VCaP (cell line): ENCODE measurements at regions not wholly inside any gene's neighbourhood (a gene's known extent, or its start where the extent isn't known, plus 50 kb on each side); places are given as distances from the start of the nearest gene placed in this dataset.
"Not testable (repeated sequence)": the region's sequence is repeated elsewhere in the genome, so short reads cannot be mapped to it uniquely, and the experiment has no call there.

ENCODE experiments used
- H3K27ac ChIP-seq: fragments of 450-650 bp; 2 replicates; pipeline ENCODE4 v1.5.1; 2017
- TF ChIP-seq, protein P1 (sequence below): fragments of 450-650 bp; conservative IDR thresholded peaks from 2 replicates; pipeline ENCODE4 v1.5.1; 2017; ENCODE audit warnings: mild to moderate bottlenecking, moderate library complexity

DNA sequence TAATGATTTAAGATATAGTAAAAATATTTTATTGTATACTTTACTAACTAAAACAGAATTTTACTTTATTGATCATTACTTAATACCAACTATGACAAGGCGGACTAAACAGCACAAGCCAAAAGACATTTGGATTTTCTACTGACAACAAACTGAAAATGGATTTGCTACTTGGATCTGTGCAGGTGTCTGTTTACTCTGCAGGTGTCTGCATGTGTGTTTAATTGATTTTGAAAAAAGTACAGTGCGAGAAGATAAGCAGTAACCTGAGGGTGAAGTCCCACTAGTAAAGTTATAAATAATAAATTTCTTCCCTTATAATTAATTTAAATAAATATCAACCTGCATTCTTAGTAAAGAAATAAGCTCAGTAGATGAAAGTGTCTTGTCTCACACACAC lies 696.8 kb upstream of the MBL2 start:
- no peak overlapping the region for H3K27ac ChIP-seq
- TF ChIP-seq, protein P1, sequence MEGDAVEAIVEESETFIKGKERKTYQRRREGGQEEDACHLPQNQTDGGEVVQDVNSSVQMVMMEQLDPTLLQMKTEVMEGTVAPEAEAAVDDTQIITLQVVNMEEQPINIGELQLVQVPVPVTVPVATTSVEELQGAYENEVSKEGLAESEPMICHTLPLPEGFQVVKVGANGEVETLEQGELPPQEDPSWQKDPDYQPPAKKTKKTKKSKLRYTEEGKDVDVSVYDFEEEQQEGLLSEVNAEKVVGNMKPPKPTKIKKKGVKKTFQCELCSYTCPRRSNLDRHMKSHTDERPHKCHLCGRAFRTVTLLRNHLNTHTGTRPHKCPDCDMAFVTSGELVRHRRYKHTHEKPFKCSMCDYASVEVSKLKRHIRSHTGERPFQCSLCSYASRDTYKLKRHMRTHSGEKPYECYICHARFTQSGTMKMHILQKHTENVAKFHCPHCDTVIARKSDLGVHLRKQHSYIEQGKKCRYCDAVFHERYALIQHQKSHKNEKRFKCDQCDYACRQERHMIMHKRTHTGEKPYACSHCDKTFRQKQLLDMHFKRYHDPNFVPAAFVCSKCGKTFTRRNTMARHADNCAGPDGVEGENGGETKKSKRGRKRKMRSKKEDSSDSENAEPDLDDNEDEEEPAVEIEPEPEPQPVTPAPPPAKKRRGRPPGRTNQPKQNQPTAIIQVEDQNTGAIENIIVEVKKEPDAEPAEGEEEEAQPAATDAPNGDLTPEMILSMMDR: no peak

DNA sequence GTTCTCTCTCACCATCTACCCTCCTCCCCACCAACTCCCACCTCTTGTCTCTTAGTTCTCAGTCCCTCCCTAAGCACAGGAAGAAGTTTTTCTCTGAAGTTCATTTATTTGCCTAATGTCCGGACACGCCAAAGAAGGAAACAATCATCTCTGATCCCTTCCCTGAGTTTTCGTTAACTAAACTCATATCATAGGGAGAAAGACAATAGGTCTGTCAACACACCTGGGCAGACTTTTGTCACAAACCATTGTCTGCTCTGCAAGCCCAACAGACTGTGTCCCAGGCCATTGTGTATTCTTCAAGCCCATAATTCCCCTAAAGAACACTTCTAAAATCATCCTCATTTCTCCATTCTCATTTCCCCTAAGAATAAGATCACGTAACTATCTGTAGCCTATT lies 691.0 kb upstream of the MBL2 start:
- TF ChIP-seq, protein P1: no peak

DNA sequence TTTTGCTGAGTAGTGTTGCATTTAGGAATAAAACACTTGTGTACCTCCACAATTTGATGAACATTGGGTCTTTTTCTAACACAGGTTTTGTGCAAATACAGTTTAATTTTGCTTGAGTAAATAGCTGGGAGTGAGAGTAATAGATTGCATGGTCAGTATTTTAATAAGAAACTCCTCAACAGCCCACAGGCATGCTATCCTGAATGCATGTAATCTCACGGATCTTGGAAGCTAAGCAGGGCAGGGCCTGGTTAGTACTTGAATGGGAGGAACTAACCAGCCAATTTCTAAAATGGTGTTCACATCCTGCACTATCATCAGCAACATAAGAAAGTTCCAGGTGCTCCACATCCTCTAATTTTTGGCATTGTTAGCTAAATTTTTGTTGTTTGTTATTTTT lies 685.4 kb upstream of the MBL2 start:
- TF ChIP-seq, protein P1: no peak
- H3K27ac ChIP-seq: no peak overlapping the region

More for the DNA sequence above, 691.0 kb upstream of the MBL2 start:
- H3K27ac ChIP-seq: no peak overlapping the region

DNA sequence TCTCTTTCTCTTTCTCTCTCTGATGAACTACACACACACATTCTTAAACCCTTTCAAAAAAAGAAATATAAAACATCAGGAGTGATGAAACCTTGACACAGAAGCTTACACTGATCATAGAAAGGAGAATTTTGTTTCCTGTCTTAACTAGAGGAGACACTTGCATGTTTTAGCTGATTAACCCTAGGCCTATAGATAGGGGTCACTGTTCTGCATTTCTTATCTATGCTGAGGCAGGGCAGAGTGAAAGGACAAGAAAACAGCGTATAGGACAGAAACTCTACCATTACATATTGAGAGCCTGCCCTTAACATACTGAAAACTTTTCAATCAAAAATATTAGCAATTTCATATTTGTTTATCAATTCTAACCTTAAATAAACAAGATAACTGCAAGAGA lies 680.6 kb upstream of the MBL2 start:
- TF ChIP-seq, protein P1: peak; percentile 43; the same call in 1 of the 2 replicates
- no peak overlapping the region for H3K27ac ChIP-seq

DNA sequence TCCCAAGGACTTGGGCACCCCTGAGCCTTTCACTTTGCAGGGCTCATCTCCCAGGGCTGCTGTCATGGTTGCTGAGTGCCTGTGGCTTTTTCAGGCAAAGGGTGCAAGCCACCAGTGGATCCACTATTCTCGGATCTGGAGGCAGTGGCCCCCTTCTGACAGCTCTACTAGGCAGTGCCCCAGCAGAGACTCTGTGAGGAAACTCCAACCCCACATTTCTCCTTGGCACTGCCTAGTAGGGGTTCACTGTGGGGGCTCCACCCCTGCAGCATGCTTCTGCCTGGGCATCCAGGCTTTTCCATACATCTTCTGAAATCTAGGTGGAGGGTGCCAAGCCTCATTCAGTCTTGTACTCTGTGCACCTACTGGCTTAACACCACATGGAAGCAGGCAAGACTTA lies 675.0 kb upstream of the MBL2 start:
- H3K27ac ChIP-seq: no peak overlapping the region
- TF ChIP-seq, protein P1: no peak

DNA sequence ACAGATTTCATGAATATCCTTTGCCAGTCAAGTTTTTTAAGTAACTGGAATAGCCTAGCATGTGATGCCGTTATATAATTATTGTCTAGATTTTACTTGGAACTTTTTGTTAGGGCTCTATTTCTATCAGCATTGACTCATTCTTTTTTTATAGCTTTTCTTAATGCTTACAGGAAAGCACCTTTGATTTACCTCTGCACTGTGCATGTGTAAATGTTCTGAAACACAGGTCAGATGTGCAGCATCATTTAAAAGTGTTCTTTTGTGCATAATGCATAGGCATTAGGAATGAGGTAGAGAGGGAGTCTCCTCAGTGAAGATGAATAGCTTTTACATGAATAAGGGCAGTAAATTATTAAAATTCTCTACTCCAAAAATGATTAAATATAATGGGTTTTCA lies 669.3 kb upstream of the MBL2 start:
- H3K27ac ChIP-seq: no peak overlapping the region
- TF ChIP-seq, protein P1: no peak

DNA sequence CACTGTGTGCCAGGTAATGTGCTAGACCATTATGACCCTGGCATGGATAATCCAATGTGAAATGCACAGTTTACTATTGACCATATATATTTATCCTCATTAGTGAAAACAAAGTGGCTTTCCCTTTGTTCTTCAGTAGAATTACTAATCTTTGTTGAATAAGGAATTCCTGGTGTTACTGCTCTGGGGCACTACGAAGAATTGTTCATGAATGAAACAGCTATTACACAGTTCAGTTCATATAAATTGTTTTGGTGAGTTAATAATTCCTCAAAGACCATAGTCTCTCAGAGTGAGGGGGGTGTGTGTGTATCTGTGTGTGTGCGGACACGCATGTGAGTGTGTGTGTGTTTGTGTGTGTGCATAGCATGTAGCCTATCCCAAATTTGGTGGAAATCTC lies 668.0 kb upstream of the MBL2 start:
- TF ChIP-seq, protein P1: no peak
- no peak overlapping the region for H3K27ac ChIP-seq

DNA sequence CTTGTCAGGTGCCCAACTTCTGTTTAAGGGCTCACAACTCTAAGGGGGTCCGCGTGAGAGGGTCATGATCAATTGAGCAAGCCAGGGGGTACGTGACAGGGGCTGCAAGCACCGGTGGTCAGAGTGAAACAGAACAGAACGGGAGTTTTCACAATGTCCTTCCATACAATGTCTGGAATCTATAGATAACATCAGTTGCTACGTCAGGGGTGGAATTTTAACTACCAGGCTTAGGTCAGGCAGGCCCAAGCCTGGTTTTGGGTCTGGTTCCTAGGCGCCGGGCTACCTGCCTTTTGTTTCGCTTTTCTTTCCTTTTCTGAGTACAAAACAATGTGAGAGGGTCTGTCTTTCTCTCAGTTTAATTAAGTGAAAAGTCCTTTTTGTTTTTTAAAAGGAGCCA lies 666.5 kb upstream of the MBL2 start:
- H3K27ac ChIP-seq: not testable (repeated sequence)
